SK-N-SH (cell line): ENCODE measurements at regions not wholly inside any gene's neighbourhood (a gene's known extent, or its start where the extent isn't known, plus 50 kb on each side); places are given as distances from the start of the nearest gene placed in this dataset.

Source experiments
- EZH2phosphoT487 ChIP-seq: fragments of 200-600 bp; sonication (generic); IDR thresholded peaks from 2 replicates; pipeline ENCODE4 v1.6.1; 2017; ENCODE audit warnings: low read depth, mixed run types, mild to moderate bottlenecking, antibody characterized with exemption, moderate library complexity, borderline replicate concordance
- JUND ChIP-seq: IDR thresholded peaks from 2 replicates; pipeline ENCODE4 v1.4.0; 2012
- MXI1 ChIP-seq: IDR thresholded peaks from 2 replicates; pipeline ENCODE4 v1.6.1; 2012; ENCODE audit warnings: mild to moderate bottlenecking, low read depth, low read length, improper control_type of control experiment
- TF ChIP-seq, protein P1 (sequence below): fragments of 200-600 bp; sonication (generic); IDR thresholded peaks from 2 replicates; pipeline ENCODE4 v1.6.1; 2017; ENCODE audit warnings: antibody characterized with exemption, mild to moderate bottlenecking, moderate library complexity
- TF ChIP-seq, protein P2 (sequence below): IDR thresholded peaks from 2 replicates; pipeline ENCODE4 v1.4.0; 2012; ENCODE audit warnings: low read depth
- TF ChIP-seq, protein P3 (sequence below): IDR thresholded peaks from 2 replicates; pipeline ENCODE4 v1.6.1; 2012; ENCODE audit warnings: mild to moderate bottlenecking, low read depth, low read length, moderate library complexity

DNA sequence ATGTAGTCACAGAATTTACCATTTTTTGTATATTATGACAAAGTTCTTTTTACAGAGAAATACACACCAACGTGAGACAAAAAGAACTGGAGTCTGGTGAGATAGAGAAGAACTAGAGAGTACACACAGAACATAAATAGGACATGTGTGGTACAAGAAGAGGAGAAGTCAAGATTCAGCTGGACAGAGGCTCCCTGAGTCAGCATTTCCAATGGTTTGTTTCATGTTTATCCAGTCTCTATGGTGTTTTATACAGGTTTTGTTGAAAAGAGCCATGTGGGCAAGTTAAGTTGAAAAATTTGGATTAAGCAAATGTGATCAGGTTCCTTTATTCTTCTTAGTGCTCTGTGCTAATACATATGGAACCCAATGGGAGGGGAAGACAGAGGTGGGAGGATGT, 105.5 kb upstream of the AKR1E2 start:
- TF ChIP-seq, protein P1, sequence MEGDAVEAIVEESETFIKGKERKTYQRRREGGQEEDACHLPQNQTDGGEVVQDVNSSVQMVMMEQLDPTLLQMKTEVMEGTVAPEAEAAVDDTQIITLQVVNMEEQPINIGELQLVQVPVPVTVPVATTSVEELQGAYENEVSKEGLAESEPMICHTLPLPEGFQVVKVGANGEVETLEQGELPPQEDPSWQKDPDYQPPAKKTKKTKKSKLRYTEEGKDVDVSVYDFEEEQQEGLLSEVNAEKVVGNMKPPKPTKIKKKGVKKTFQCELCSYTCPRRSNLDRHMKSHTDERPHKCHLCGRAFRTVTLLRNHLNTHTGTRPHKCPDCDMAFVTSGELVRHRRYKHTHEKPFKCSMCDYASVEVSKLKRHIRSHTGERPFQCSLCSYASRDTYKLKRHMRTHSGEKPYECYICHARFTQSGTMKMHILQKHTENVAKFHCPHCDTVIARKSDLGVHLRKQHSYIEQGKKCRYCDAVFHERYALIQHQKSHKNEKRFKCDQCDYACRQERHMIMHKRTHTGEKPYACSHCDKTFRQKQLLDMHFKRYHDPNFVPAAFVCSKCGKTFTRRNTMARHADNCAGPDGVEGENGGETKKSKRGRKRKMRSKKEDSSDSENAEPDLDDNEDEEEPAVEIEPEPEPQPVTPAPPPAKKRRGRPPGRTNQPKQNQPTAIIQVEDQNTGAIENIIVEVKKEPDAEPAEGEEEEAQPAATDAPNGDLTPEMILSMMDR: no peak
- TF ChIP-seq, protein P2, sequence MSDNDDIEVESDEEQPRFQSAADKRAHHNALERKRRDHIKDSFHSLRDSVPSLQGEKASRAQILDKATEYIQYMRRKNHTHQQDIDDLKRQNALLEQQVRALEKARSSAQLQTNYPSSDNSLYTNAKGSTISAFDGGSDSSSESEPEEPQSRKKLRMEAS: no peak
- TF ChIP-seq MXI1: no peak
- TF ChIP-seq JUND: no peak
- TF ChIP-seq EZH2phosphoT487: no peak
- TF ChIP-seq, protein P3, sequence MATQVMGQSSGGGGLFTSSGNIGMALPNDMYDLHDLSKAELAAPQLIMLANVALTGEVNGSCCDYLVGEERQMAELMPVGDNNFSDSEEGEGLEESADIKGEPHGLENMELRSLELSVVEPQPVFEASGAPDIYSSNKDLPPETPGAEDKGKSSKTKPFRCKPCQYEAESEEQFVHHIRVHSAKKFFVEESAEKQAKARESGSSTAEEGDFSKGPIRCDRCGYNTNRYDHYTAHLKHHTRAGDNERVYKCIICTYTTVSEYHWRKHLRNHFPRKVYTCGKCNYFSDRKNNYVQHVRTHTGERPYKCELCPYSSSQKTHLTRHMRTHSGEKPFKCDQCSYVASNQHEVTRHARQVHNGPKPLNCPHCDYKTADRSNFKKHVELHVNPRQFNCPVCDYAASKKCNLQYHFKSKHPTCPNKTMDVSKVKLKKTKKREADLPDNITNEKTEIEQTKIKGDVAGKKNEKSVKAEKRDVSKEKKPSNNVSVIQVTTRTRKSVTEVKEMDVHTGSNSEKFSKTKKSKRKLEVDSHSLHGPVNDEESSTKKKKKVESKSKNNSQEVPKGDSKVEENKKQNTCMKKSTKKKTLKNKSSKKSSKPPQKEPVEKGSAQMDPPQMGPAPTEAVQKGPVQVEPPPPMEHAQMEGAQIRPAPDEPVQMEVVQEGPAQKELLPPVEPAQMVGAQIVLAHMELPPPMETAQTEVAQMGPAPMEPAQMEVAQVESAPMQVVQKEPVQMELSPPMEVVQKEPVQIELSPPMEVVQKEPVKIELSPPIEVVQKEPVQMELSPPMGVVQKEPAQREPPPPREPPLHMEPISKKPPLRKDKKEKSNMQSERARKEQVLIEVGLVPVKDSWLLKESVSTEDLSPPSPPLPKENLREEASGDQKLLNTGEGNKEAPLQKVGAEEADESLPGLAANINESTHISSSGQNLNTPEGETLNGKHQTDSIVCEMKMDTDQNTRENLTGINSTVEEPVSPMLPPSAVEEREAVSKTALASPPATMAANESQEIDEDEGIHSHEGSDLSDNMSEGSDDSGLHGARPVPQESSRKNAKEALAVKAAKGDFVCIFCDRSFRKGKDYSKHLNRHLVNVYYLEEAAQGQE: peak; percentile 15; the same call in 1 of the 2 replicates
